ENCODE measurements at regions not wholly inside any gene's neighbourhood (a gene's known extent, or its start where the extent isn't known, plus 50 kb on each side); places are given as distances from the start of the nearest gene placed in this dataset.

- Histone ChIP-seq H3K4me1 (ENCODE audit: control insufficient read depth, insufficient read depth, low read length) (no peaks in the 10 kb centered on the region), H3K36me3 (ENCODE audit: control insufficient read depth in 2 of 2, insufficient read depth in 1 of 2, low read length in 2 of 2) (no peaks in the 10 kb centered on the region), H3K4me3 (ENCODE audit: low read depth, low read length) (no peak overlapping the region), H3K9me3 (ENCODE audit: control insufficient read depth, insufficient read depth, low read depth, low read length) (no peaks in the 10 kb centered on the region), H3K27ac (ENCODE audit: extremely low read depth, low read depth, low read length) (no peak overlapping the region)
- TF ChIP-seq ZNF654 (tag by site-specific recombination; IDR thresholded peaks at IDR 0.05; ENCODE audit: low read depth) (peak; percentile 91), PBX3 (CRISPR knock-in tag; IDR thresholded peaks at IDR 0.05) (no peak), ZNF610 (tag by site-specific recombination; IDR thresholded peaks at IDR 0.05; ENCODE audit: borderline replicate concordance) (no peak), ZNF558 (tag by site-specific recombination; IDR thresholded peaks at IDR 0.05) (no peak), CTCF (tag by site-specific recombination; IDR thresholded peaks at IDR 0.05) (peak; percentile 84), ZNF600 (tag by site-specific recombination; IDR thresholded peaks at IDR 0.05) (peak; percentile 76; the same call in 1 of the 2 replicates), ZNF174 (tag by site-specific recombination; IDR thresholded peaks at IDR 0.05) (no peak), ZNF280C (tag by site-specific recombination; IDR thresholded peaks at IDR 0.05) (no peak), ZNF24 (tag by site-specific recombination; IDR thresholded peaks at IDR 0.05) (no peak), ZNF561 (tag by site-specific recombination; IDR thresholded peaks at IDR 0.05; ENCODE audit: borderline replicate concordance) (no peak), HIC1 (tag by site-specific recombination; IDR thresholded peaks at IDR 0.05) (peak; percentile 22; the same call in 1 of the 2 replicates), PATZ1 (tag by site-specific recombination; IDR thresholded peaks at IDR 0.05) (peak; percentile 48), ZFHX2 (tag by site-specific recombination; conservative IDR thresholded peaks at IDR 0.05) (peak; percentile 98), ZBTB8A (tag by site-specific recombination; IDR thresholded peaks at IDR 0.05) (peak; percentile 45; the same call in 1 of the 2 replicates), WT1 (tag by site-specific recombination; IDR thresholded peaks at IDR 0.05) (no peak), ZIC2 (tag by site-specific recombination; IDR thresholded peaks at IDR 0.05) (peak; percentile 70), ZBTB48 (tag by site-specific recombination; IDR thresholded peaks at IDR 0.05) (peak; percentile 58; the same call in 1 of the 2 replicates), ZNF366 (tag by site-specific recombination; conservative IDR thresholded peaks at IDR 0.05) (no peak), EGR2 (tag by site-specific recombination; IDR thresholded peaks at IDR 0.05; ENCODE audit: low read depth) (peak; percentile 97), ZNF837 (tag by site-specific recombination; IDR thresholded peaks at IDR 0.05) (no peak), ZNF513 (tag by site-specific recombination; IDR thresholded peaks at IDR 0.05) (no peak), BCL6B (tag by site-specific recombination; IDR thresholded peaks at IDR 0.05) (no peak), ZFP69B (tag by site-specific recombination; IDR thresholded peaks at IDR 0.05) (no peak), ZNF140 (tag by site-specific recombination; IDR thresholded peaks at IDR 0.05) (no peak), ZBTB20 (tag by site-specific recombination; IDR thresholded peaks at IDR 0.05) (no peak)
- POLR2A ChIA-PET = no interaction called here
- CTCF ChIA-PET = interaction anchor here (0.5 to 13.5 kb wide), 30 partner anchors 9 to 734 kb away, joined by 3 to 417 read pairs (median 3); partner anchors contain the start of genes LRIG2, PPM1J and SLC16A1
Measured at GRCh38 chr1:112808861-112809684, 93.9 kb upstream of the PPM1J start.

All from HEK293 (cell line).